Peyer's patch (tissue), 4 donors: ENCODE measurements at regions not wholly inside any gene's neighbourhood (a gene's known extent, or its start where the extent isn't known, plus 50 kb on each side); places are given as distances from the start of the nearest gene placed in this dataset.

Experiments used
- DNase-seq, 3 donors: peaks; one replicate each; pipeline ENCODE4 v3.0.0-alpha.2; 2017 to 2019
- H3K27ac ChIP-seq, 4 donors: fragments of 200-600 bp; sonication (generic); one replicate each; pipeline ENCODE4 v1.5.1; 2016 to 2019
- H3K27me3 ChIP-seq, 2 donors: fragments of 200-600 bp; sonication (generic); one replicate each; pipeline ENCODE4 v1.5.1; 2019
- H3K36me3 ChIP-seq, 3 donors: fragments of 200-600 bp; sonication (generic); one replicate each; pipeline ENCODE4 v1.5.1; 2016 to 2019
- H3K4me1 ChIP-seq, 4 donors: fragments of 200-600 bp; sonication (generic); one replicate each; pipeline ENCODE4 v1.5.1; 2016 to 2019
- H3K4me3 ChIP-seq, 4 donors: fragments of 200-600 bp; sonication (generic); 1 replicate in 3 of 4; 2 replicates in 1 of 4; pipeline ENCODE4 v1.5.1; 2016 to 2019; ENCODE audit warnings: mild to moderate bottlenecking in 1 of 4
- H3K9me3 ChIP-seq, 4 donors: fragments of 200-600 bp; sonication (generic); one replicate each; pipeline ENCODE4 v1.5.1; 2016 to 2019; ENCODE audit warnings: mild to moderate bottlenecking in 1 of 4
- POLR2A ChIP-seq, 2 donors: fragments of 450-650 bp; IDR thresholded peaks; one replicate each; pipeline ENCODE4 v1.5.1; 2017; ENCODE audit warnings: antibody characterized with exemption in 2 of 2, mild to moderate bottlenecking in 2 of 2, moderate library complexity in 2 of 2
- TF ChIP-seq, protein P1 (sequence below), 6 experiments: fragments of 450-650 bp in 4 of 6; fragments of 200-600 bp in 2 of 6; sonication (generic) in 1 of 6; IDR thresholded peaks; one replicate each; pipeline ENCODE4 v1.5.1; 2017 to 2019; ENCODE audit warnings: antibody characterized with exemption in 6 of 6, mild to moderate bottlenecking in 3 of 6, moderate library complexity in 1 of 6

DNA sequence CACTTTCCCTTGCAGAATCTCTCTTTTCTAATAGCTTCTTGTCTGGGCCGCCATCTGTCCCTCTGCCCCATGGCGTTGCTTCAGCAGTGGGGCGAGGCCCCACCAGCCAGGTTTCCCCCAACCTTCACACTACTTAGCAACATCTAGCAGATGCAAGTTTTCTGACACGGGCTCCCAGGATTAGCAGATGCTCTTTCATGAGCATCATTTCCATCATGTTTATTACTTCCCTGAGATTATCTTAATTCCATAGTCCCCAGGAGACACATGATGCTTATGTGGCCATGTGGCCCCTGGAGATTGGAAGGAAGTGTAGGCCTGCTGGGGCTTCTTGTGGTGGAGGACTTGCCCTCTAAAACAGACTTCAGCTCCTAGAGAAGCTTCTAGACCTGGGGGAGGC, 102.0 kb upstream of the MYL2 start:
- Histone ChIP-seq H3K27ac (no peak overlapping the region), H3K27me3 (no peaks in the 10 kb centered on the region), H3K9me3 (no peaks in the 10 kb centered on the region), H3K4me1 (no peaks in the 10 kb centered on the region), H3K4me3 (no peak overlapping the region), H3K36me3 (no peaks in the 10 kb centered on the region)
- TF ChIP-seq POLR2A (IDR thresholded peaks at IDR 0.05): no peak
- TF ChIP-seq, protein P1, sequence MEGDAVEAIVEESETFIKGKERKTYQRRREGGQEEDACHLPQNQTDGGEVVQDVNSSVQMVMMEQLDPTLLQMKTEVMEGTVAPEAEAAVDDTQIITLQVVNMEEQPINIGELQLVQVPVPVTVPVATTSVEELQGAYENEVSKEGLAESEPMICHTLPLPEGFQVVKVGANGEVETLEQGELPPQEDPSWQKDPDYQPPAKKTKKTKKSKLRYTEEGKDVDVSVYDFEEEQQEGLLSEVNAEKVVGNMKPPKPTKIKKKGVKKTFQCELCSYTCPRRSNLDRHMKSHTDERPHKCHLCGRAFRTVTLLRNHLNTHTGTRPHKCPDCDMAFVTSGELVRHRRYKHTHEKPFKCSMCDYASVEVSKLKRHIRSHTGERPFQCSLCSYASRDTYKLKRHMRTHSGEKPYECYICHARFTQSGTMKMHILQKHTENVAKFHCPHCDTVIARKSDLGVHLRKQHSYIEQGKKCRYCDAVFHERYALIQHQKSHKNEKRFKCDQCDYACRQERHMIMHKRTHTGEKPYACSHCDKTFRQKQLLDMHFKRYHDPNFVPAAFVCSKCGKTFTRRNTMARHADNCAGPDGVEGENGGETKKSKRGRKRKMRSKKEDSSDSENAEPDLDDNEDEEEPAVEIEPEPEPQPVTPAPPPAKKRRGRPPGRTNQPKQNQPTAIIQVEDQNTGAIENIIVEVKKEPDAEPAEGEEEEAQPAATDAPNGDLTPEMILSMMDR (IDR thresholded peaks at IDR 0.05): no peak
- DNase-seq: no peak

DNA sequence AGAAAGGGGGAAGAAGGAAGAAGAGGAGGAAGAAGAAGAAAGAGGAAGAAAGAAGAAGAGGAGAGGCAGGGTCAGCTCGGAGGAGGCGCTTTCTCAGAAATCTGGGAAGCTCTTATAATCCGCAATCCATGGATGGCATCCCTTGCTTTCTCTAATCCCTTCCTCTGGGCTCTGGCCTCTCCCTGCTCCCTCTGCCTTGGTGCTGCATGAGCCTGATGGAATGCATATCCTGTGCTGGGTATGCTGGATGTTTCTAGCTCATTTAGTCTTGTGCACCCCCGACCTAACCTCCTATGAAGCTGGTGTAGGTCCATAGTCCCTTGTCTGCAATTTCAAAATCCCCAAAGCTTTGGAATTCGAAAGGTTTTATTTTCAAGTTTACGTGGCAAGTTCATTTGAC, 94.2 kb upstream of the MYL2 start:
- no peak for TF ChIP-seq POLR2A (IDR thresholded peaks at IDR 0.05)
- TF ChIP-seq, protein P1 (IDR thresholded peaks at IDR 0.05): no peak
- Histone ChIP-seq H3K4me1 (no peaks in the 10 kb centered on the region), H3K27ac (no peak overlapping the region), H3K4me3 (no peak overlapping the region), H3K27me3 (no peaks in the 10 kb centered on the region), H3K36me3 (no peaks in the 10 kb centered on the region), H3K9me3 (peaks cover 0 to 3% (median 0%) of the 10 kb centered on the region in 4 donors)
- no peak for DNase-seq

- Histone ChIP-seq H3K4me1 (no peaks in the 10 kb centered on the region), H3K36me3 (no peaks in the 10 kb centered on the region), H3K27me3 (no peaks in the 10 kb centered on the region), H3K9me3 (peaks cover 0 to 3% (median 0%) of the 10 kb centered on the region in 4 donors), H3K27ac (no peak overlapping the region), H3K4me3 (no peak overlapping the region)
- no peak for DNase-seq
- TF ChIP-seq, protein P1 (IDR thresholded peaks at IDR 0.05): no peak
- no peak for TF ChIP-seq POLR2A (IDR thresholded peaks at IDR 0.05)
Observed at GRCh38 chr12:111012918-111013317, 92.5 kb upstream of the MYL2 start.

GRCh38 chr12:111011999-111012600, 91.7 kb upstream of the MYL2 start:
- peaks cover 0 to 3% (median 0%) of the 10 kb centered on the region in 4 donors for H3K9me3 ChIP-seq
- H3K27me3 ChIP-seq: no peaks in the 10 kb centered on the region
- no peaks in the 10 kb centered on the region for H3K36me3 ChIP-seq
- H3K4me1 ChIP-seq: no peaks in the 10 kb centered on the region
- TF ChIP-seq POLR2A (IDR thresholded peaks at IDR 0.05): no peak
- TF ChIP-seq, protein P1 (IDR thresholded peaks at IDR 0.05): no peak
- H3K27ac ChIP-seq: no peak overlapping the region
- H3K4me3 ChIP-seq: no peak overlapping the region
- DNase-seq: no peak

DNA sequence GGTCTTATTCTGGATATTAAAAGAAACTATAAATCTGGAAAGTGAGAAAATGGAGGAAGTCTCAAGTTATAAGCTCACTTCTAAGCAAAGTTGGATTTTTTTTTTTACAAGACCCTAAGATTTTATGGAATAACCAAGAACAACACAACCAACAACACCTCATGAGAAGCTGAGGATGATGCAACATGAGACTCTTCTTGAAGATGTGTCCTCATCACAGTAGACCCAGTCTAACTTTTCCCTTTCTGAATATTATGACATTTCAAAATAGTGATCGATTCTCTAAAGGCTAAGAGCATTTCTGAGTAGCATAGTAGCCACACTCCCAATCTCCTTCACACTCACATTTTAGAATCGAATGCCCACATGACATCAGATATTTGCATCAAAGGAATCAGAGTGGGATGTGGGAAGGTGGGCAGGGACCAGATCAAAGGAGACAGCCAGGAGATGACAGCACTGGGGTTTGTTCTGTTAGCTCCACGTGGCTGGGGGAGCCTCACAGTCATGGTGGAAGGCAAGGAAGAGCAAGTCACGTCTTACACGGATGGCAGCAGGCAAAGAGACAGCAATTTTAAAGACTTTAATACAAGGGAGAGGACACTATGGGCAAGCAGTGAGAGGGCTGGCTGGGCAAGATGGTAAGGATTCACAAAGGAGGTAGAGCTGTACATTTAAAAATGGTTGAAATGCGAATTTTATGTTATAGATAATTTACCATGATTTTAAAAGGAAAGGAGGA, 90.7 kb upstream of the MYL2 start:
- Histone ChIP-seq H3K36me3 (no peaks in the 10 kb centered on the region), H3K27me3 (no peaks in the 10 kb centered on the region), H3K4me1 (no peaks in the 10 kb centered on the region), H3K9me3 (peaks cover 0 to 3% (median 0%) of the 10 kb centered on the region in 4 donors), H3K4me3 (no peak overlapping the region), H3K27ac (no peak overlapping the region)
- no peak for DNase-seq
- no peak for TF ChIP-seq POLR2A (IDR thresholded peaks at IDR 0.05)
- TF ChIP-seq, protein P1 (IDR thresholded peaks at IDR 0.05): no peak
